ENCODE measurements at regions not wholly inside any gene's neighbourhood (a gene's known extent, or its start where the extent isn't known, plus 50 kb on each side); places are given as distances from the start of the nearest gene placed in this dataset.

DNA sequence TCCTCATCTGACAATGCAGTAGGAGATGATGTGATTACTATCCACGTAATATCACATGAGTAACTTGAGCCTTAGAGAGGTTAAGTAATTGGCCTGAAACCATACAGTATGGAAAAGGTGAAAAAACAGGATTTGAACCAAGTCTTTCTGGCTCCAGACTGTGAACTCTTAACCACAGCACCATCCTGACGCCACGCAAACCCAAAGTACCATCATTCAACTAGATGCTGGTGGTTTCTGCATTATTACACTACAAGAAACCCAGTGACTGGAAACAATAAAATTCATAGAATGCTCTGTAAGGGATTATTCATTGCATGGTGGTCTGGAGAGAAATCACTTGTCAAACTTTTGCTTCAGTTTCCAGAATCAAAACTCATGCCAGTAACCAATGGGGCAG is 90.7 kb downstream of the MAB21L3 start:
- H3K27me3 ChIP-seq (ENCODE audit: insufficient read depth, low read length), result no peaks in the 10 kb centered on the region
- H3K4me1 ChIP-seq (ENCODE audit: insufficient read depth, low read length), result no peaks in the 10 kb centered on the region
- intact Hi-C loops (cut with micrococcal nuclease), result no loop called here
- no peak overlapping the region for H3K4me3 ChIP-seq (ENCODE audit: low read length in 2 of 2)
- peaks cover 11 to 20% of the 10 kb centered on the region in 2 donors for H3K27me3 Mint-ChIP-seq
- H3K36me3 Mint-ChIP-seq, result peaks cover 0 to 4% of the 10 kb centered on the region in 2 donors
- CTCF ChIA-PET (ENCODE audit: partially characterized antibody), result no interaction called here
- peaks cover 0 to 2% (median 0%) of the 10 kb centered on the region in 4 donors for H3K4me1 Mint-ChIP-seq
- peaks cover 0 to 6% (median 0%) of the 10 kb centered on the region in 8 donors for H3K9me3 Mint-ChIP-seq
- no peak overlapping the region for H3K4me3 Mint-ChIP-seq
- no peaks in the 10 kb centered on the region for H3K36me3 ChIP-seq (ENCODE audit: insufficient read depth, low read length)
- no peak for DNase-seq
- no peak overlapping the region for H3K27ac ChIP-seq (ENCODE audit: low read depth, low read length)
- POLR2A ChIA-PET (ENCODE audit: partially characterized antibody), result no interaction called here
- H3K27ac Mint-ChIP-seq, result no peak overlapping the region
- H3K9me3 ChIP-seq (ENCODE audit: control insufficient read depth in 1 of 2, low read length in 2 of 2), result no peaks in the 10 kb centered on the region

GRCh38 chr1:116203181-116203723 is 92.1 kb downstream of the MAB21L3 start:
- ChIA-PET POLR2A (ENCODE audit: partially characterized antibody) (no interaction called here), CTCF (ENCODE audit: partially characterized antibody) (no interaction called here)
- peaks cover 0 to 2% (median 0%) of the 10 kb centered on the region in 4 donors for H3K4me1 Mint-ChIP-seq
- peak overlapping the region in 1 of 8 donors; percentile 16 for H3K4me3 Mint-ChIP-seq
- Histone ChIP-seq H3K9me3 (ENCODE audit: control insufficient read depth in 1 of 2, low read length in 2 of 2) (no peaks in the 10 kb centered on the region), H3K4me1 (ENCODE audit: insufficient read depth, low read length) (no peaks in the 10 kb centered on the region), H3K27me3 (ENCODE audit: insufficient read depth, low read length) (no peaks in the 10 kb centered on the region), H3K4me3 (ENCODE audit: low read length in 2 of 2) (no peak overlapping the region), H3K27ac (ENCODE audit: low read depth, low read length) (no peak overlapping the region), H3K36me3 (ENCODE audit: insufficient read depth, low read length) (no peaks in the 10 kb centered on the region)
- no peak overlapping the region for H3K27ac Mint-ChIP-seq
- H3K9me3 Mint-ChIP-seq, result peaks cover 0 to 6% (median 0%) of the 10 kb centered on the region in 8 donors
- intact Hi-C loops (cut with micrococcal nuclease), result no loop called here
- peaks cover 0 to 4% of the 10 kb centered on the region in 2 donors for H3K36me3 Mint-ChIP-seq
- peaks cover 11 to 14% of the 10 kb centered on the region in 2 donors for H3K27me3 Mint-ChIP-seq
- no peak for DNase-seq

GRCh38 chr1:116203920-116204319 is 92.7 kb downstream of the MAB21L3 start:
- no peaks in the 10 kb centered on the region for H3K27me3 ChIP-seq (ENCODE audit: insufficient read depth, low read length)
- Mint-ChIP-seq H3K4me1 (peaks cover 0 to 2% (median 0%) of the 10 kb centered on the region in 4 donors), H3K27me3 (peaks cover 11 to 14% of the 10 kb centered on the region in 2 donors), H3K9me3 (peaks cover 0 to 6% (median 0%) of the 10 kb centered on the region in 8 donors), H3K36me3 (peaks cover 0 to 4% of the 10 kb centered on the region in 2 donors), H3K4me3 (no peak overlapping the region), H3K27ac (no peak overlapping the region)
- no peaks in the 10 kb centered on the region for H3K36me3 ChIP-seq (ENCODE audit: insufficient read depth, low read length)
- ChIA-PET CTCF (ENCODE audit: partially characterized antibody) (no interaction called here), POLR2A (ENCODE audit: partially characterized antibody) (no interaction called here)
- H3K9me3 ChIP-seq (ENCODE audit: control insufficient read depth in 1 of 2, low read length in 2 of 2), result no peaks in the 10 kb centered on the region
- intact Hi-C loops (cut with micrococcal nuclease), result no loop called here
- no peak overlapping the region for H3K27ac ChIP-seq (ENCODE audit: low read depth, low read length)
- H3K4me1 ChIP-seq (ENCODE audit: insufficient read depth, low read length), result no peaks in the 10 kb centered on the region
- DNase-seq, result no peak
- no peak overlapping the region for H3K4me3 ChIP-seq (ENCODE audit: low read length in 2 of 2)

- intact Hi-C loops (cut with micrococcal nuclease), result no loop called here
- CTCF ChIA-PET (ENCODE audit: partially characterized antibody), result no interaction called here
- no peaks in the 10 kb centered on the region for H3K4me1 ChIP-seq (ENCODE audit: insufficient read depth, low read length)
- Mint-ChIP-seq H3K27me3 (peaks cover 9 to 11% of the 10 kb centered on the region in 2 donors), H3K4me1 (peaks cover 0 to 2% (median 0%) of the 10 kb centered on the region in 4 donors), H3K36me3 (peaks cover 0 to 4% of the 10 kb centered on the region in 2 donors), H3K9me3 (peaks cover 0 to 6% (median 0%) of the 10 kb centered on the region in 8 donors), H3K4me3 (no peak overlapping the region), H3K27ac (no peak overlapping the region)
- no peak for DNase-seq
- H3K27me3 ChIP-seq (ENCODE audit: insufficient read depth, low read length), result no peaks in the 10 kb centered on the region
- no peak overlapping the region for H3K27ac ChIP-seq (ENCODE audit: low read depth, low read length)
- no peak overlapping the region for H3K4me3 ChIP-seq (ENCODE audit: low read length in 2 of 2)
- H3K36me3 ChIP-seq (ENCODE audit: insufficient read depth, low read length), result no peaks in the 10 kb centered on the region
- POLR2A ChIA-PET (ENCODE audit: partially characterized antibody), result no interaction called here
- no peaks in the 10 kb centered on the region for H3K9me3 ChIP-seq (ENCODE audit: control insufficient read depth in 1 of 2, low read length in 2 of 2)
Measured at GRCh38 chr1:116205941-116206679, 94.9 kb downstream of the MAB21L3 start.

- POLR2A ChIA-PET (ENCODE audit: partially characterized antibody), result no interaction called here
- peaks cover 4 to 12% of the 10 kb centered on the region in 2 donors for H3K27me3 Mint-ChIP-seq
- H3K9me3 Mint-ChIP-seq, result peaks cover 0 to 8% (median 2%) of the 10 kb centered on the region in 8 donors
- no peak overlapping the region for H3K4me3 Mint-ChIP-seq
- no peak for DNase-seq
- H3K4me1 Mint-ChIP-seq, result no peaks in the 10 kb centered on the region
- no peaks in the 10 kb centered on the region for H3K27me3 ChIP-seq (ENCODE audit: insufficient read depth, low read length)
- no peaks in the 10 kb centered on the region for H3K36me3 ChIP-seq (ENCODE audit: insufficient read depth, low read length)
- H3K36me3 Mint-ChIP-seq, result peaks cover 0 to 4% of the 10 kb centered on the region in 2 donors
- no peaks in the 10 kb centered on the region for H3K9me3 ChIP-seq (ENCODE audit: control insufficient read depth in 1 of 2, low read length in 2 of 2)
- no peak overlapping the region for H3K4me3 ChIP-seq (ENCODE audit: low read length in 2 of 2)
- H3K27ac ChIP-seq (ENCODE audit: low read depth, low read length), result no peak overlapping the region
- intact Hi-C loops (cut with micrococcal nuclease), result no loop called here
- no peak overlapping the region for H3K27ac Mint-ChIP-seq
- CTCF ChIA-PET (ENCODE audit: partially characterized antibody), result no interaction called here
- no peaks in the 10 kb centered on the region for H3K4me1 ChIP-seq (ENCODE audit: insufficient read depth, low read length)
Measured at GRCh38 chr1:116207126-116207735, 96.0 kb downstream of the MAB21L3 start.

DNA sequence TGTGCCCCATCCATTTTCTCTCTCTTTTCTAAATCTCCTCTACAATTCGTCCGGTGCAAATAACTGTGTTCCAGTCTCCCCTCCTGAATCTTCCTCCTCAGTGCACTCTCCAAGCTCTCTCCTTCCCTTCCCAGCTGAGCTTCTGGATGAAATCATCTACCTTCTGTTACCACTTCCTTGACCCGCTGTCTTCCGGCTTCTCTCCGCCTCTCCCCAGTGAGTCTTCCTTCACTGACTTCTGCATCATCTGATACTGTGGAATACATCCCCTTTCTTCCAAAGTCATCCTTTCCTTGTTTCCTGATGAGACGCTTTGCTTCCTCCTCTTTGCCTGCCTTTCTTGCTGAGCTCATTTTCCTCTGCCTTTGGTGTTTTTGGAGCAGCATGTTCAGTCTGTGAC is 96.9 kb downstream of the MAB21L3 start:
- peaks cover 0 to 4% of the 10 kb centered on the region in 2 donors for H3K36me3 Mint-ChIP-seq
- no peak overlapping the region for H3K4me3 Mint-ChIP-seq
- intact Hi-C loops (cut with micrococcal nuclease), result no loop called here
- Histone ChIP-seq H3K36me3 (ENCODE audit: insufficient read depth, low read length) (no peaks in the 10 kb centered on the region), H3K4me3 (ENCODE audit: low read length in 2 of 2) (no peak overlapping the region), H3K4me1 (ENCODE audit: insufficient read depth, low read length) (no peaks in the 10 kb centered on the region), H3K27me3 (ENCODE audit: insufficient read depth, low read length) (no peaks in the 10 kb centered on the region), H3K27ac (ENCODE audit: low read depth, low read length) (no peak overlapping the region), H3K9me3 (ENCODE audit: control insufficient read depth in 1 of 2, low read length in 2 of 2) (no peaks in the 10 kb centered on the region)
- ChIA-PET CTCF (ENCODE audit: partially characterized antibody) (interaction anchor here (0.7 kb wide), 1 partner anchor 83 kb away, joined by 3 read pairs; no protein-coding TSS in a partner anchor), POLR2A (ENCODE audit: partially characterized antibody) (no interaction called here)
- peaks cover 0 to 8% (median 2%) of the 10 kb centered on the region in 8 donors for H3K9me3 Mint-ChIP-seq
- DNase-seq, result no peak
- H3K27me3 Mint-ChIP-seq, result peaks cover 3 to 8% of the 10 kb centered on the region in 2 donors
- no peak overlapping the region for H3K27ac Mint-ChIP-seq
- H3K4me1 Mint-ChIP-seq, result no peaks in the 10 kb centered on the region

DNA sequence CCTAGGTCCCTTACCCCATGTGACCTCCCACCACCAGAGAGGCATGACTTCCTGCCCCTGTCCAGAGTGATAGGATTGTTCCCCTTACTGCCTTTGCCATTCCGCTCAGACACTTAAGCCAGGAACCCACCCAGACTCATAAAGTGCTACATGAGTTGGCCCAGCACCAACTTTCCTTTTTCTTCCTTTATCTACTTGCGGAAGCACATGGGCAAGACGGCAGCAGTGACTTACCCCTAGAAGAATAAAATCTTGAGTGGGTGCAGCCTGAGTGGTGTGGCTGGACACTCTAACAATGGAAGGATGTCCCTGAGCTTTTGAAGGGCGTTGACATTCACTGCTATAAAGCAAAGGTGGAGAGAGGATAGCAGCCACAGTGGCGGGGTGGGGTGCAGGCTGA is 100.1 kb downstream of the MAB21L3 start:
- no peak overlapping the region for H3K4me3 Mint-ChIP-seq
- DNase-seq, result no peak
- no peaks in the 10 kb centered on the region for H3K27me3 ChIP-seq (ENCODE audit: insufficient read depth, low read length)
- no peaks in the 10 kb centered on the region for H3K36me3 Mint-ChIP-seq
- H3K27me3 Mint-ChIP-seq, result peaks cover 0 to 6% of the 10 kb centered on the region in 2 donors
- CTCF ChIA-PET (ENCODE audit: partially characterized antibody), result no interaction called here
- no peaks in the 10 kb centered on the region for H3K4me1 Mint-ChIP-seq
- intact Hi-C loops (cut with micrococcal nuclease), result no loop called here
- no peaks in the 10 kb centered on the region for H3K36me3 ChIP-seq (ENCODE audit: insufficient read depth, low read length)
- no peaks in the 10 kb centered on the region for H3K9me3 ChIP-seq (ENCODE audit: control insufficient read depth in 1 of 2, low read length in 2 of 2)
- H3K27ac ChIP-seq (ENCODE audit: low read depth, low read length), result no peak overlapping the region
- H3K4me3 ChIP-seq (ENCODE audit: low read length in 2 of 2), result no peak overlapping the region
- peaks cover 0 to 8% (median 0%) of the 10 kb centered on the region in 8 donors for H3K9me3 Mint-ChIP-seq
- POLR2A ChIA-PET (ENCODE audit: partially characterized antibody), result no interaction called here
- no peaks in the 10 kb centered on the region for H3K4me1 ChIP-seq (ENCODE audit: insufficient read depth, low read length)
- H3K27ac Mint-ChIP-seq, result no peak overlapping the region
